ENCODE measurements at regions not wholly inside any gene's neighbourhood (a gene's known extent, or its start where the extent isn't known, plus 50 kb on each side); places are given as distances from the start of the nearest gene placed in this dataset.

DNA sequence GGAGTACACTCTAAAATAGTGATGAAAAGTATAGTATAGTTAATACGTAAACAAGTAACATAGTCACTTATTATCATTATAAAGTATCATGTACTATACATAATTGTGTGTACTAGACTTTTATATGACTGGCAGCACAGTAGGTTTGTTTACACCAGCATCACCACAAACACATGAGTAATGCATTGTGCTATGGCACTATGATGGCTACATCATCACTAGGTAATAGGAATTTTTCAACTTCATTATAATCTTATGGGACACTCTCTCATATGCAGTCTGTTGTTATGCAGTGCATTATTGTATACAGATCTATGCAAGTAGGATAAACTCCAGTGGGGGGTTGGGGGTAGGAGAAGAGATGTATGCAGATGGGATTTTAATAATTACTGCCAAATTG is 52.7 kb upstream of the ELL2 start:
- in situ Hi-C loops (cut with HindIII; ENCODE audit: low sequenced_read_pairs) = no loop called here

DNA sequence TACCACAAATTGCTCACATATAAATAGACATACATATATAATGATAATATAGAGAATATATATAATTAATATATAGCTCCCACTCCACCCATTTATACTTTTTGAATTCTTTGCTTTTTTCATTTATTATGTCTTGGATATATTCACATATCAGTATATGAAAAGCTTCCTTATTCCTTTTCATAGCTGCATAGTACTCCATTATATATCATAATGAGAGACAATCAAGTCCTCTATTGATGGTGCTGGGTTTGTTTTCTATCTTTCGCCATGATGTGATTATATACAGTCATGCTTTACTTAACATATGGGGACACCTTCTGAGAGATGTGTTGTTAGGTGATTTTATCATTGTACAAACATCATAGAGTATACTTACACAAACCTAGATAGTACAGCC is 51.6 kb upstream of the ELL2 start:
- in situ Hi-C loops (cut with HindIII; ENCODE audit: low sequenced_read_pairs) = no loop called here

DNA sequence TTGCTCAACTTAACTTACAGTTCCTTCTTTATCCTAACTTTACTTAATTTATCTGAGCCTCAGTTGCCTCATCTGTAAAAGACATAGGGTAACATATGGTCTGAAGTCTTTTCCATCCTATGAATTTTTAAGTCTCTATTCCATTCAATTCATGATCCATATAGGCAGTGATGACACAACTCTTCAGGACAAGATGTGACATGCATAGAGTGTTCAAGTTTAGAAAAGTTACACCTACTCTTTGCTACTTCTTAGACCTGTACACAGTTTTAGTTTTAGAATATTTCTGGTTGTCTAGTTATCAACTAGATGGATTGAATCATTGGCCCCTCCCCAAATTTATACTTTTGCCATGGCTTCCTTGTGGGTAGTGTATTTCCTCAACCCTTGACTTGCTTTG is 50.7 kb upstream of the ELL2 start:
- in situ Hi-C loops (cut with HindIII; ENCODE audit: low sequenced_read_pairs) = no loop called here
